Psoas muscle (tissue), 7 donors: ENCODE measurements at regions not wholly inside any gene's neighbourhood (a gene's known extent, or its start where the extent isn't known, plus 50 kb on each side); places are given as distances from the start of the nearest gene placed in this dataset.

Experiments
- ATAC-seq, 4 donors: fragments of 200-7000 bp; cut with Tn5 transposase; one replicate each; pipeline ENCODE4 v1.9.1; 2020; ENCODE audit warnings: moderate library complexity in 3 of 4, mild to moderate bottlenecking in 2 of 4
- DNase-seq, 2 donors: peaks; one replicate each; pipeline ENCODE4 v3.0.0-alpha.2; 2020
- H3K27ac ChIP-seq: fragments of 200-600 bp; one replicate; pipeline ENCODE4 v1.8.0; 2022
- H3K27me3 ChIP-seq, 3 donors: fragments of 200-600 bp in 1 of 3; one replicate each; pipeline versions ENCODE4 v1.6.1 to v1.8.0; 2013 to 2022; ENCODE audit warnings: low read length in 2 of 3, mild to moderate bottlenecking in 2 of 3, moderate library complexity in 1 of 3; ENCODE audit not compliant: insufficient read depth in 3 of 3
- H3K36me3 ChIP-seq, 2 donors: fragments of 200-600 bp in 1 of 2; one replicate each; pipeline versions ENCODE4 v1.6.1 to v1.8.0; 2013 to 2022; ENCODE audit warnings: low read depth in 1 of 2, mild to moderate bottlenecking in 1 of 2, moderate library complexity in 1 of 2; ENCODE audit not compliant: insufficient read depth in 1 of 2
- H3K4me1 ChIP-seq: fragments of 200-600 bp; one replicate; pipeline ENCODE4 v1.8.0; 2022
- H3K4me3 ChIP-seq: fragments of 200-600 bp; one replicate; pipeline ENCODE4 v1.8.0; 2022; ENCODE audit warnings: mild to moderate bottlenecking
- H3K9me3 ChIP-seq: fragments of 200-600 bp; one replicate; pipeline ENCODE4 v1.8.0; 2022
- WGBS, 3 donors: extraction: QIAGEN DNeasy Blood & Tissue Kit; methylation state at CpG; one replicate each; pipeline versions ENCODE4 v1.1.6 to v1.1.7; 2013; 5-methylcytosine and 5-hydroxymethylcytosine counted together
- intact Hi-C, 2 donors: fragments of 100-400 bp; cut with DNase I; formaldehyde crosslinking; loops; one replicate each; pipeline versions ENCODE4 v1.11.0 to v1.14.2; 2022
- TF ChIP-seq, protein P1 (sequence below): fragments of 200-600 bp; IDR thresholded peaks from one replicate; pipeline ENCODE4 v1.8.0; 2022; ENCODE audit warnings: antibody characterized with exemption
- donor health status: healthy with polysubstance abuse.
- donor health status: DM: no; HTN: no; CAD: no; lungs with moderate emphysema.
- donor health status: Bipolar disorder and iron deficiency.
- donor health status: healthy.
- donor health status: DM: yes; HTN: yes; CAD: no.
- donor health status: DM: no; HTN: no; CAD: no.
- donor health status: DM: yes; HTN: yes; CAD: no.

DNA sequence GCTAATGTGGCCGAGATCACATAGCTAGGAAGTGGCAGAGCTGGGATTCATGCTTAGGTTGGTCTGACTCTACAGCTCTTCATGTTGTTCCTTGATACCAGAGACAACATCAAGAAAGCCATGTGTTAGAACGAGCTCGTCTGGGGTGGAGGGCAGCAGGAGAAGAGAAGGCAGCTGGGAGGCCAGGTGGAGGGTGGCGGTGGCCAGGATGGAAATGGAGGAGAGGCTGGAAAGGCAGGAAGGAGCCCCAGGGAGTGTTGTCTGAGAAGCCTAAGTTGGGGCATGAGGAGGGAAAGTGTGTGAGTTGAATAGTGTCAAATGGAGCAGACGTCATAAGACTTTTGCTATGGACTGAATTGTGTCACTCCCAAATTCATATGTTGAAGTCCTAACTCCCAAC, 315.3 kb downstream of the GADD45G start:
- WGBS, 3 donors: 87 to 91% (median 89%) methylated on average over 5 of the region's 5 CpGs
- intact Hi-C loops: loop anchor here (5.0 kb wide), 2 partner anchors 177 to 318 kb away; no protein-coding TSS in a partner anchor
- H3K9me3 ChIP-seq: no peaks in the 10 kb centered on the region

DNA sequence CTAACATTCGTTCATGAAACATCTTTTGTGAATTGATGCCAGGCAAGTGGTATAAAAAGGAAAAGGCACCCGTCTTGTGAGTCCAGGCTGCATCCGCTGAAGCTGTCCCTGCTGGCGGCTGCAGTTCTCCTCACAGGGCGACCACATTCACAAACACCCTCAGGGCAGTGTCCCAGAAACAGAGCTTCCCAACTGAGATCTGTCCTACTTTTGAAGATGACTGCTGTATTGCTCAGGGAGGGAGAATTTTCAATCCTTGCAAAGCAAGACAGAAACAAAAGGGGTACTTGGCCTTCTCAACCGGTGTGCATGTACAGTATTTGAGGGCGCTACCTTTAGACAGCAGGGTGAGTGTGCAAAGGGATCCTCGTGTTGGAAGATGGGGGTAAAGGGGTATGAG, 316.1 kb downstream of the GADD45G start:
- H3K36me3 ChIP-seq: no peaks in the 10 kb centered on the region
- no peak for DNase-seq
- no peak overlapping the region for H3K4me3 ChIP-seq
- WGBS, 3 donors: 89 to 95% (median 91%) methylated on average over 8 of the region's 8 CpGs
- H3K9me3 ChIP-seq: no peaks in the 10 kb centered on the region
- no peak overlapping the region for H3K27ac ChIP-seq
- no peaks in the 10 kb centered on the region for H3K4me1 ChIP-seq
- no peaks in the 10 kb centered on the region for H3K27me3 ChIP-seq
- TF ChIP-seq, protein P1, sequence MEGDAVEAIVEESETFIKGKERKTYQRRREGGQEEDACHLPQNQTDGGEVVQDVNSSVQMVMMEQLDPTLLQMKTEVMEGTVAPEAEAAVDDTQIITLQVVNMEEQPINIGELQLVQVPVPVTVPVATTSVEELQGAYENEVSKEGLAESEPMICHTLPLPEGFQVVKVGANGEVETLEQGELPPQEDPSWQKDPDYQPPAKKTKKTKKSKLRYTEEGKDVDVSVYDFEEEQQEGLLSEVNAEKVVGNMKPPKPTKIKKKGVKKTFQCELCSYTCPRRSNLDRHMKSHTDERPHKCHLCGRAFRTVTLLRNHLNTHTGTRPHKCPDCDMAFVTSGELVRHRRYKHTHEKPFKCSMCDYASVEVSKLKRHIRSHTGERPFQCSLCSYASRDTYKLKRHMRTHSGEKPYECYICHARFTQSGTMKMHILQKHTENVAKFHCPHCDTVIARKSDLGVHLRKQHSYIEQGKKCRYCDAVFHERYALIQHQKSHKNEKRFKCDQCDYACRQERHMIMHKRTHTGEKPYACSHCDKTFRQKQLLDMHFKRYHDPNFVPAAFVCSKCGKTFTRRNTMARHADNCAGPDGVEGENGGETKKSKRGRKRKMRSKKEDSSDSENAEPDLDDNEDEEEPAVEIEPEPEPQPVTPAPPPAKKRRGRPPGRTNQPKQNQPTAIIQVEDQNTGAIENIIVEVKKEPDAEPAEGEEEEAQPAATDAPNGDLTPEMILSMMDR: no peak
- ATAC-seq: no peak
- intact Hi-C loops: loop anchor here (5.0 kb wide), 2 partner anchors 176 to 319 kb away; no protein-coding TSS in a partner anchor

More for the DNA sequence above, 315.3 kb downstream of the GADD45G start:
- Histone ChIP-seq H3K27ac (no peak overlapping the region), H3K27me3 (no peaks in the 10 kb centered on the region), H3K4me3 (no peak overlapping the region), H3K4me1 (no peaks in the 10 kb centered on the region), H3K36me3 (no peaks in the 10 kb centered on the region)
- TF ChIP-seq, protein P1: no peak
- ATAC-seq: no peak
- no peak for DNase-seq

DNA sequence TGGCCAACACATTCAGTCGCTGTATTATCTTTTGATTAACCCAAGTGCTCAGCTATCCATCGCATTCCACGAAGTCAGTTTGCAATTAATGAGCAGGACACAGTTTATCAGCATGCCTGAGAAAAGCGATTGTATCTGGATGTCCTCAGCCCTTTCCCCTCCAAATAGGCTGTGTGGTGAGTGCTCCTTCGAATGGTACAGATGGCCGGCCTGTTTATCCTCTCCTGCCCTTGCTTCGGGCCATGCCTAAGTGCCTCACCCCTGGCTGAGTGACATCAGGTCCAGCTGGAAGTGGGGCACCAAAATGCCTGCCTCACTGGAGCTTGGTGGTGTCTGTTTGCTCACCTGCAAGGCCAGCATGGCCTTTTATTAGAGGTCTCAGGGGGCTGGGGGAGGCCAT, 317.3 kb downstream of the GADD45G start:
- Histone ChIP-seq H3K4me1 (no peaks in the 10 kb centered on the region), H3K27me3 (no peaks in the 10 kb centered on the region), H3K4me3 (no peak overlapping the region), H3K36me3 (no peaks in the 10 kb centered on the region), H3K27ac (no peak overlapping the region), H3K9me3 (no peaks in the 10 kb centered on the region)
- intact Hi-C loops: loop anchor here (5.0 kb wide), 2 partner anchors 175 to 320 kb away; no protein-coding TSS in a partner anchor
- no peak for ATAC-seq
- TF ChIP-seq, protein P1: no peak
- WGBS, 3 donors: 85 to 91% (median 89%) methylated on average over 7 of the region's 7 CpGs
- DNase-seq: no peak

DNA sequence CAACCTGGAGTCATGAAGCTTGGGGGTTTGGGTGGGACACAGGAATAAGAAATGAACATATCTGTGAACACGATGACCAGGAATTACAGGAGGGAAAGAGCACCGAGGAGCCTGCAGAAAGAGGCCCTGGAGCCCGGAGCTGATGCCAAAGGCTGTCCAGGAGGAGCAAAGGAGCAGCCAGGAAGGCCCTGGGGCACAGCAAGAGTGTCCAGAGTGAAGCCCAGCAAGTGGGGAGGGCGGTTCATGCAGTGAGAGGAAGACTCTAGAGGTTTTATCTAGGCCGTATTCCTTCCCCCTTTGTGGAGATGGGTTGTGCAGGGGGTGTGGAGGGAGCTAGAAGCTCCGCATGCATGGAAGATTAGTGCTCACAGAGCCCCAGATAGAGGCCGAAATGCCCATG, 318.4 kb downstream of the GADD45G start:
- no peak overlapping the region for H3K27ac ChIP-seq
- TF ChIP-seq, protein P1: no peak
- no peaks in the 10 kb centered on the region for H3K27me3 ChIP-seq
- DNase-seq: no peak
- no peak overlapping the region for H3K4me3 ChIP-seq
- no peaks in the 10 kb centered on the region for H3K36me3 ChIP-seq
- no peak for ATAC-seq
- peaks cover 3% of the 10 kb centered on the region for H3K4me1 ChIP-seq
- WGBS, 3 donors: 94 to 97% (median 96%) methylated on average over 7 of the region's 7 CpGs
- no peaks in the 10 kb centered on the region for H3K9me3 ChIP-seq
- intact Hi-C loops: loop anchor here (5.0 kb wide), 2 partner anchors 174 to 321 kb away; no protein-coding TSS in a partner anchor

DNA sequence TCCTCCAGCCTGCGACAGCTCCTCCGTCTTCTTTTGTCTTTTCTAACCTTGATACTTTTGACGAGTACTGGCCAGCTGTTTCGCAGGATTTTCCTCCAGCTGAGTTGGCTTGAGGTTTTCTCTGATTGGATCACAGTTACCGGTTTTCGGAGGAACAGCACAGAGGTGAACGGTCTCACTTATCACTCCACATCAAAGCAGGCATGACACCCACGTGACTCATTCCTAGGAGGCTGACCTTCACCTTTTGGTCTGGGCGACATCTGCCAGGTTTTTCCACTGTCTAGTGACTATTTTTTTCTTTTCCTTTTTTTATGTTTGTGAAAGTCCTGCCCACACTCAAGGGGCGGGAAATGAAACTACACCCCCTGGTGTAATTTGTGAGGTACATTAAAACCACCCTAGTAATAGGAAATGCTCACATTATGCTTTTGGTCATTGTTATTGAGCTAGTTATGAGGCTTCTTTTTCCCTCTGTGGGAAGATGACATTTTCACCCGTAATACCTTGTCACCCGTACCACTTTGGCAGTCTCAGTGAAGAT, 319.2 kb downstream of the GADD45G start:
- H3K36me3 ChIP-seq: no peaks in the 10 kb centered on the region
- TF ChIP-seq, protein P1: no peak
- H3K27me3 ChIP-seq: no peaks in the 10 kb centered on the region
- no peaks in the 10 kb centered on the region for H3K9me3 ChIP-seq
- WGBS, 3 donors: 38 to 50% (median 41%) methylated on average over 12 of the region's 12 CpGs
- no peak overlapping the region for H3K27ac ChIP-seq
- H3K4me3 ChIP-seq: no peak overlapping the region
- DNase-seq: no peak
- H3K4me1 ChIP-seq: peaks cover 4% of the 10 kb centered on the region
- intact Hi-C loops: loop anchor here (5.0 kb wide), 2 partner anchors 173 to 322 kb away; no protein-coding TSS in a partner anchor
- no peak for ATAC-seq
